B cell (primary cell): ENCODE measurements at regions not wholly inside any gene's neighbourhood (a gene's known extent, or its start where the extent isn't known, plus 50 kb on each side); places are given as distances from the start of the nearest gene placed in this dataset.

Source experiments
- ATAC-seq: fragments of 200-7000 bp; cut with Tn5 transposase; one replicate; pipeline ENCODE4 v1.10.0; 2021; ENCODE audit warnings: low read depth, mild to moderate bottlenecking, moderate number of reproducible peaks, moderate library complexity
- CTCF ChIA-PET: fragments of 350-600 bp; sonication (Branson Sonifier 250); formaldehyde crosslinking; loops from one replicate; lab custom pipeline; 2021; ENCODE audit warnings: antibody characterized with exemption, inconsistent platforms; lab: Charles Lee
- POLR2A ChIA-PET: fragments of 350-600 bp; sonication (Branson Sonifier 250); formaldehyde crosslinking; loops from one replicate; lab custom pipeline; 2021; ENCODE audit warnings: antibody characterized with exemption; lab: Charles Lee
- DNase-seq: peaks from one replicate; pipeline ENCODE4 v3.0.0; 2013
- H2AFZ ChIP-seq: 2 replicates; pipeline ENCODE4 v1.6.1; 2012; ENCODE audit warnings: mild to moderate bottlenecking, low read depth, low read length; ENCODE audit not compliant: insufficient read depth, poor library complexity, severe bottlenecking
- H3K27ac ChIP-seq, 2 donors: 1 replicate in 1 of 2; 2 replicates in 1 of 2; pipeline ENCODE4 v1.5.1; 2012 to 2013; ENCODE audit warnings: low read length in 2 of 2, mild to moderate bottlenecking in 2 of 2, moderate library complexity in 1 of 2
- H3K27me3 ChIP-seq, 4 experiments: fragments of 200-600 bp in 1 of 4; sonication (generic) in 1 of 4; replicated peaks in 1 of 4; 1 replicate in 2 of 4; 2 replicates in 2 of 4; pipeline versions ENCODE4 v1.6.1 to v1.7.0; 2013 to 2016; ENCODE audit warnings: low read length in 3 of 4, mild to moderate bottlenecking in 2 of 4, mixed read lengths in 1 of 4, moderate library complexity in 1 of 4; ENCODE audit not compliant: insufficient read depth in 4 of 4, control insufficient read depth in 3 of 4; ENCODE audit errors: control extremely low read depth in 1 of 4
- H3K36me3 ChIP-seq, 2 experiments: replicated peaks in 1 of 2; 1 replicate in 1 of 2; 2 replicates in 1 of 2; pipeline versions ENCODE4 v1.6.1 to v1.7.1; 2013; ENCODE audit warnings: low read length in 1 of 2; ENCODE audit not compliant: insufficient read depth in 2 of 2, control insufficient read depth in 1 of 2; ENCODE audit errors: control extremely low read depth in 1 of 2, extremely low read depth in 1 of 2
- H3K4me1 ChIP-seq, 2 donors: fragments of 200-600 bp in 1 of 2; sonication (generic) in 1 of 2; 1 replicate in 1 of 2; 2 replicates in 1 of 2; pipeline versions ENCODE4 v1.5.1 to v1.6.1; 2013 to 2017; ENCODE audit warnings: low read length in 2 of 2; ENCODE audit not compliant: control insufficient read depth in 2 of 2, insufficient read depth in 2 of 2
- H3K4me2 ChIP-seq: replicated peaks from 2 replicates; pipeline ENCODE3; 2012; ENCODE audit warnings: mild to moderate bottlenecking, low read depth, low read length; ENCODE audit not compliant: poor library complexity, severe bottlenecking
- H3K4me3 ChIP-seq, 5 experiments: fragments of 200-600 bp in 1 of 5; sonication (generic) in 1 of 5; 1 replicate in 3 of 5; 2 replicates in 2 of 5; pipeline versions ENCODE4 v1.5.1 to v1.7.0; 2011 to 2016; ENCODE audit warnings: low read length in 4 of 5, mild to moderate bottlenecking in 4 of 5, low read depth in 2 of 5, control low read depth in 1 of 5, moderate library complexity in 1 of 5; ENCODE audit not compliant: insufficient read depth in 1 of 5; ENCODE audit errors: control extremely low read depth in 1 of 5, extremely low read depth in 1 of 5
- H3K79me2 ChIP-seq: fragments of 200-600 bp; sonication (generic); one replicate; pipeline ENCODE4 v1.6.0; 2016; ENCODE audit warnings: low read length; ENCODE audit not compliant: control insufficient read depth, insufficient read depth
- H3K9ac ChIP-seq: fragments of 200-600 bp; sonication (generic); 2 replicates; pipeline ENCODE4 v1.6.1; 2017; ENCODE audit warnings: mild to moderate bottlenecking, low read length, moderate library complexity
- H3K9me3 ChIP-seq, 3 donors: one replicate each; pipeline versions ENCODE4 v1.6.1 to v1.7.1; 2013; ENCODE audit warnings: low read length in 2 of 3; ENCODE audit not compliant: control insufficient read depth in 2 of 3, insufficient read depth in 1 of 3; ENCODE audit errors: control extremely low read depth in 1 of 3
- H4K20me1 ChIP-seq: 2 replicates; pipeline ENCODE4 v1.6.0; 2012; ENCODE audit warnings: mild to moderate bottlenecking, low read length; ENCODE audit not compliant: insufficient read depth, control insufficient read depth, poor library complexity, severe bottlenecking
- H3K27ac Mint-ChIP-seq: one replicate; pipeline ENCODE4 v1.8.0; 2021; ENCODE audit warnings: mixed read lengths
- H3K27me3 Mint-ChIP-seq: one replicate; pipeline ENCODE4 v1.8.0; 2021; ENCODE audit warnings: mixed read lengths
- H3K4me1 Mint-ChIP-seq: one replicate; pipeline ENCODE4 v1.8.0; 2021; ENCODE audit warnings: mixed read lengths
- H3K4me3 Mint-ChIP-seq: one replicate; pipeline ENCODE4 v1.8.0; 2021; ENCODE audit warnings: mixed read lengths
- H3K9me3 Mint-ChIP-seq: one replicate; pipeline ENCODE4 v1.8.0; 2022; ENCODE audit warnings: mixed read lengths; ENCODE audit not compliant: insufficient read depth
- EZH2 ChIP-seq: IDR thresholded peaks from 2 replicates; pipeline ENCODE4 v1.6.1; 2012; ENCODE audit warnings: borderline replicate concordance, low read depth, mild to moderate bottlenecking, moderate library complexity, low read length; ENCODE audit not compliant: insufficient read depth, poor library complexity, severe bottlenecking
- WGBS: methylation state at CpG from one replicate; pipeline ENCODE4 v1.1.5; 2013; ENCODE audit warnings: missing lambda C conversion rate; ENCODE audit not compliant: insufficient coverage; 5-methylcytosine and 5-hydroxymethylcytosine counted together
- intact Hi-C: fragments of 100-400 bp; cut with micrococcal nuclease; formaldehyde crosslinking; loops from one replicate; pipeline ENCODE4 v1.10.0; 2022
- TF ChIP-seq, protein P1 (sequence below): fragments of 200-600 bp; IDR thresholded peaks from one replicate; pipeline ENCODE4 v1.8.0; 2022; ENCODE audit warnings: antibody characterized with exemption, mild to moderate bottlenecking

DNA sequence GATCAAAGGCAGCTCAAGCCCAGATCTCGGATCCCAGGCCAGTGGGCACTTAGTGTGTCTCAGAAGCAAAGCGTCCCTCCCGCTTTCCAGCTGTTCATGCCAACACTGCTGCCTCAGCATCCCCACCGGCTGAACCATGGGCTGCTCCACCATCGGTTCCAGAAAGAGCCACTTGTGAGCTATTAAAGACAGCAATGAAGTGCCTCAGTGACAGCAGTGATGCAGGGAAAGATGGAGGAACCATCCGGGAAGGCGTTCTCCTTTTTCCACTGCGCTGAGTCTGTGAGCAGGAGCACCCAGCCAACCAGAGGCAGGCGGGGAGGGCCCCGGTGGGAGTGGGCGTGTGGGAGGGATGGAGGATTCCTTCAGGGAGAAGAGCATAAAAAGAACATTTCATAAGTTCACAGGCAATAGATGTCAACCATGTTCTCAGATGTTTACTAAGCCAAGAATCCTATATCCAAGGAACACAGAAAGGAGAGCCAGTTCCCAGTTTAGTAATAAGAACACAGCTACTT, 96.2 kb upstream of the MKI67 start:
- Histone ChIP-seq H3K9me3 (no peaks in the 10 kb centered on the region), H3K4me1 (peaks cover 8 to 9% of the 10 kb centered on the region in 2 donors), H3K36me3 (no peaks in the 10 kb centered on the region), H2AFZ (no peak overlapping the region), H3K9ac (no peak overlapping the region), H3K27ac (no peak overlapping the region), H3K4me2 (no peak overlapping the region), H3K79me2 (no peaks in the 10 kb centered on the region), H4K20me1 (no peaks in the 10 kb centered on the region), H3K27me3 (peaks cover 0 to 6% (median 2%) of the 10 kb centered on the region in 4 experiments), H3K4me3 (no peak overlapping the region)
- ATAC-seq (no peak), DNase-seq (no peak)
- peaks cover 28% of the 10 kb centered on the region for H3K27me3 Mint-ChIP-seq
- no peak overlapping the region for H3K27ac Mint-ChIP-seq
- H3K4me3 Mint-ChIP-seq: no peak overlapping the region
- peaks cover 8% of the 10 kb centered on the region for H3K4me1 Mint-ChIP-seq
- ChIA-PET CTCF (interaction anchor here (1.3 kb wide), 1 partner anchor 10 kb away, joined by 4 read pairs; no protein-coding TSS in a partner anchor), POLR2A (no interaction called here)
- TF ChIP-seq, protein P1, sequence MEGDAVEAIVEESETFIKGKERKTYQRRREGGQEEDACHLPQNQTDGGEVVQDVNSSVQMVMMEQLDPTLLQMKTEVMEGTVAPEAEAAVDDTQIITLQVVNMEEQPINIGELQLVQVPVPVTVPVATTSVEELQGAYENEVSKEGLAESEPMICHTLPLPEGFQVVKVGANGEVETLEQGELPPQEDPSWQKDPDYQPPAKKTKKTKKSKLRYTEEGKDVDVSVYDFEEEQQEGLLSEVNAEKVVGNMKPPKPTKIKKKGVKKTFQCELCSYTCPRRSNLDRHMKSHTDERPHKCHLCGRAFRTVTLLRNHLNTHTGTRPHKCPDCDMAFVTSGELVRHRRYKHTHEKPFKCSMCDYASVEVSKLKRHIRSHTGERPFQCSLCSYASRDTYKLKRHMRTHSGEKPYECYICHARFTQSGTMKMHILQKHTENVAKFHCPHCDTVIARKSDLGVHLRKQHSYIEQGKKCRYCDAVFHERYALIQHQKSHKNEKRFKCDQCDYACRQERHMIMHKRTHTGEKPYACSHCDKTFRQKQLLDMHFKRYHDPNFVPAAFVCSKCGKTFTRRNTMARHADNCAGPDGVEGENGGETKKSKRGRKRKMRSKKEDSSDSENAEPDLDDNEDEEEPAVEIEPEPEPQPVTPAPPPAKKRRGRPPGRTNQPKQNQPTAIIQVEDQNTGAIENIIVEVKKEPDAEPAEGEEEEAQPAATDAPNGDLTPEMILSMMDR: no peak
- no peak for TF ChIP-seq EZH2
- no peaks in the 10 kb centered on the region for H3K9me3 Mint-ChIP-seq
- intact Hi-C loops: no loop called here
- WGBS: 96% methylated on average over 5 of the region's 11 CpGs

DNA sequence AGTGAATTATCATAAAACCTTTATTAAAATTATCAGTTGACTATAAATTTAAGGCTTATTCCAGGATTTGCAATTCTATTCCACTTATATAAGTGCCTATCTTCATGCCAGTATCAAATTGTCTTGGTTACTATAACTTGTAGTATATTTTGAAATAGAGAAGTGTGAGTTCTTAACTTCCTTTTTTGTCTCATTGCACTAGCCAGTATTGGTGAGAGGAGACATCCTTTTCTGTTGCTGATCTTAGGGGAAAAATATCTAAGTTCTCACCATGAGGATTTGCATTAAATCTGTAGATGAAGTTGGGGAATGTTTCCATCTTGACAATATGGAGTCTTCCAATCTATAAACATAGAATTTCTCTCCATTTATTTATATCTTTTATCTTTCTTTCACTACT, 104.2 kb upstream of the MKI67 start:
- Histone ChIP-seq H3K4me1 (no peaks in the 10 kb centered on the region), H2AFZ (no peak overlapping the region), H3K4me3 (no peak overlapping the region), H3K9ac (no peak overlapping the region), H4K20me1 (no peaks in the 10 kb centered on the region), H3K36me3 (no peaks in the 10 kb centered on the region), H3K79me2 (no peaks in the 10 kb centered on the region), H3K27me3 (no peaks in the 10 kb centered on the region), H3K9me3 (peaks cover 0 to 9% (median 2%) of the 10 kb centered on the region in 3 donors), H3K27ac (no peak overlapping the region), H3K4me2 (no peak overlapping the region)
- ChIA-PET POLR2A (no interaction called here), CTCF (no interaction called here)
- H3K9me3 Mint-ChIP-seq: no peaks in the 10 kb centered on the region
- H3K4me1 Mint-ChIP-seq: no peaks in the 10 kb centered on the region
- H3K4me3 Mint-ChIP-seq: no peak overlapping the region
- peaks cover 33% of the 10 kb centered on the region for H3K27me3 Mint-ChIP-seq
- no peak overlapping the region for H3K27ac Mint-ChIP-seq
- ATAC-seq: no peak
- TF ChIP-seq, protein P1: no peak
- TF ChIP-seq EZH2: no peak
- intact Hi-C loops: no loop called here
- no peak for DNase-seq
